SH-SY5Y (cell line): ENCODE measurements at regions not wholly inside any gene's neighbourhood (a gene's known extent, or its start where the extent isn't known, plus 50 kb on each side); places are given as distances from the start of the nearest gene placed in this dataset.

Source experiments
- GATA2 ChIP-seq: IDR thresholded peaks from 2 replicates; pipeline ENCODE4 v1.6.1; 2011; ENCODE audit warnings: mild to moderate bottlenecking, low read depth, low read length
- GATA3 ChIP-seq: IDR thresholded peaks from 2 replicates; pipeline ENCODE4 v1.6.1; 2011; ENCODE audit warnings: low read depth, mild to moderate bottlenecking, low read length, moderate library complexity

DNA sequence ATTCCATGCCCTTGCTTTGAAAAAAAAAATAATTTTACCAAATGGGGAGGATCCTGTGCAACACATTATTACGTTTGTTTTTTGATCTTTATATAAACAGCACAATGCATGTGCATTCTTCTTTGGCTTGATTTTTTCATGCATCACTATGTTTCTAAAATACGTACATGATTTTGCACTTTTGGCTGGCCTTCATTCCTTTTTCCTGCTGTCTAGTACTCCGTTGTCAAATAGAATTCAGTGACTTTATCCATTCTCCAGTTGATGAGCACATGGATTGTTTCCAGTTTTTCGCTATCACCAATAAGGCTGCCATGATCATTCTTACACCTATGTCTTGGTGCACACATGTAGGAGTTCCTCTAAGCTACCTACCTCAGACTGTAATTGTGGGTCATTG, 63.0 kb upstream of the ID3 start:
- TF ChIP-seq GATA3 (no peak), GATA2 (no peak)
